DND-41 (cell line): ENCODE measurements at regions not wholly inside any gene's neighbourhood (a gene's known extent, or its start where the extent isn't known, plus 50 kb on each side); places are given as distances from the start of the nearest gene placed in this dataset.

Experiments
- ATAC-seq: fragments of 200-7000 bp; cut with Tn5 transposase; 3 replicates; pipeline ENCODE4 v1.9.1; 2021; ENCODE audit warnings: low read depth; ENCODE audit not compliant: insufficient read depth
- DNase-seq: peaks from one replicate; pipeline ENCODE4 v3.0.0-alpha.2; 2020
- H2AFZ ChIP-seq: 2 replicates; pipeline ENCODE4 v1.6.0; 2012; ENCODE audit warnings: low read depth, low read length
- H3K27ac ChIP-seq: 2 replicates; pipeline ENCODE4 v1.5.1; 2012; ENCODE audit warnings: low read length, inconsistent platforms
- H3K27me3 ChIP-seq: fragments of 200-600 bp; sonication (generic); 2 replicates; pipeline ENCODE4 v1.6.0; 2012; ENCODE audit warnings: low read length, mild to moderate bottlenecking, inconsistent platforms; ENCODE audit not compliant: insufficient read depth, poor library complexity
- H3K36me3 ChIP-seq: 2 replicates; pipeline ENCODE4 v1.5.1; 2012; ENCODE audit warnings: low read length, inconsistent platforms; ENCODE audit not compliant: insufficient read depth
- H3K4me1 ChIP-seq: 2 replicates; pipeline ENCODE4 v1.5.1; 2012; ENCODE audit warnings: mild to moderate bottlenecking, low read length; ENCODE audit not compliant: insufficient read depth
- H3K4me2 ChIP-seq: 2 replicates; pipeline ENCODE4 v1.6.0; 2012; ENCODE audit warnings: mild to moderate bottlenecking, moderate library complexity, low read length, inconsistent platforms; ENCODE audit not compliant: insufficient read depth
- H3K4me3 ChIP-seq, 2 experiments: fragments of 200-600 bp in 1 of 2; shearing (Covaris generic) in 1 of 2; 2 replicates each; pipeline ENCODE4 v1.5.1; 2012 to 2016; ENCODE audit warnings: inconsistent platforms in 2 of 2, low read length in 2 of 2, mild to moderate bottlenecking in 2 of 2, low read depth in 1 of 2, moderate library complexity in 1 of 2
- H3K79me2 ChIP-seq: 2 replicates; pipeline ENCODE4 v1.6.0; 2012; ENCODE audit warnings: low read length, inconsistent platforms; ENCODE audit not compliant: insufficient read depth
- H3K9ac ChIP-seq: 2 replicates; pipeline ENCODE4 v1.6.0; 2012; ENCODE audit warnings: low read depth, mild to moderate bottlenecking, inconsistent platforms, low read length, moderate library complexity
- H3K9me3 ChIP-seq: 2 replicates; pipeline ENCODE4 v1.5.1; 2012; ENCODE audit warnings: low read length, moderate library complexity, mild to moderate bottlenecking, inconsistent platforms; ENCODE audit not compliant: insufficient read depth, severe bottlenecking
- H4K20me1 ChIP-seq: 2 replicates; pipeline ENCODE4 v1.6.0; 2012; ENCODE audit warnings: low read length; ENCODE audit not compliant: insufficient read depth
- EZH2 ChIP-seq: IDR thresholded peaks from 3 replicates; pipeline ENCODE4 v1.6.1; 2012; ENCODE audit warnings: borderline replicate concordance, low read depth, mild to moderate bottlenecking, moderate library complexity, low read length, inconsistent platforms; ENCODE audit not compliant: severe bottlenecking
- TF ChIP-seq, protein P1 (sequence below): IDR thresholded peaks from 2 replicates; pipeline ENCODE4 v1.5.1; 2012; ENCODE audit warnings: borderline replicate concordance, low read length, moderate library complexity, mild to moderate bottlenecking; ENCODE audit not compliant: poor library complexity, severe bottlenecking; ENCODE audit errors: extremely low read depth

DNA sequence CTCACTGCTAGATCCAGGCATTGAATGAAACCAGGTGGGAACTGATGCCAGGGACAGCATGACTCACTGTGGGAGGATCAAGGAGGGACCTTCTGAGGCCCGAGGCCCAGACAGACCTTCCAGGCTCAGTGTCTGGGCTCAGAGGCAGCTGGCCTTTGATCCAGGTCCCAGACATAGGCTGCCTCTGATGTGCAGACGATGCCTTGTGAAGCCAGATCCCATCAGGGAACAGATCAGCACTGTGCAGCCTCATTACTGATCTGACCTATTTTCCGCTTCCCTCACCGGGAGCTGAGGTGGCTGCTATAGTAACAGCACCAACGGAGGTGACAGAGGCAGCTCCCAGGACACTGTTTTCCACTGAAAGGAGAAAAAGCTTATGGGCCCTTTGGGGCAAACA lies 399.5 kb downstream of the MATN1 start:
- ATAC-seq (no peak), DNase-seq (no peak)
- no peaks in the 10 kb centered on the region for H3K27me3 ChIP-seq
- H3K79me2 ChIP-seq, result no peaks in the 10 kb centered on the region
- no peak overlapping the region for H3K9ac ChIP-seq
- no peak overlapping the region for H2AFZ ChIP-seq
- no peaks in the 10 kb centered on the region for H3K9me3 ChIP-seq
- no peak overlapping the region for H3K4me2 ChIP-seq
- H3K36me3 ChIP-seq, result no peaks in the 10 kb centered on the region
- TF ChIP-seq, protein P1, sequence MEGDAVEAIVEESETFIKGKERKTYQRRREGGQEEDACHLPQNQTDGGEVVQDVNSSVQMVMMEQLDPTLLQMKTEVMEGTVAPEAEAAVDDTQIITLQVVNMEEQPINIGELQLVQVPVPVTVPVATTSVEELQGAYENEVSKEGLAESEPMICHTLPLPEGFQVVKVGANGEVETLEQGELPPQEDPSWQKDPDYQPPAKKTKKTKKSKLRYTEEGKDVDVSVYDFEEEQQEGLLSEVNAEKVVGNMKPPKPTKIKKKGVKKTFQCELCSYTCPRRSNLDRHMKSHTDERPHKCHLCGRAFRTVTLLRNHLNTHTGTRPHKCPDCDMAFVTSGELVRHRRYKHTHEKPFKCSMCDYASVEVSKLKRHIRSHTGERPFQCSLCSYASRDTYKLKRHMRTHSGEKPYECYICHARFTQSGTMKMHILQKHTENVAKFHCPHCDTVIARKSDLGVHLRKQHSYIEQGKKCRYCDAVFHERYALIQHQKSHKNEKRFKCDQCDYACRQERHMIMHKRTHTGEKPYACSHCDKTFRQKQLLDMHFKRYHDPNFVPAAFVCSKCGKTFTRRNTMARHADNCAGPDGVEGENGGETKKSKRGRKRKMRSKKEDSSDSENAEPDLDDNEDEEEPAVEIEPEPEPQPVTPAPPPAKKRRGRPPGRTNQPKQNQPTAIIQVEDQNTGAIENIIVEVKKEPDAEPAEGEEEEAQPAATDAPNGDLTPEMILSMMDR, result no peak
- TF ChIP-seq EZH2, result no peak
- H3K27ac ChIP-seq, result no peak overlapping the region
- no peaks in the 10 kb centered on the region for H3K4me1 ChIP-seq
- H3K4me3 ChIP-seq, result no peak overlapping the region
- H4K20me1 ChIP-seq, result peaks cover 14% of the 10 kb centered on the region

DNA sequence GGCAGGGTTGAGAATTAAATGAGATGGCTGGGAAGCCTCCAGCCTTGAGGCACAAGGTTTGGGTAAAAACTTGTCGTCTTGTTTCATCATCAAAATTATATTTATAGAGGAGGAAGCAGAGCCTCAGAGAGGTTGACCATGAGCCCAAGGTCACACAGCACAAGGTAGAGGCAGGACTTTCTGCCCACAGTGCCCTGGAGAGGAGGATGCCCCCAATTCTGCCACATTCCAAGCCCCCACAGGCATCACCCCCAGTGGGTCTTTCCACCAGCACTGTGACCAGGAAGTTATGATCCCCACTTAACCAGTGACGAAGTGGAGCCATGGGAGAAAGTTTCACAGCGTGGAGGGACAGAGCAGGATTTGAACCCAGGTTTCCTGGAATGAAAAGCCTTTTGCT lies 400.0 kb downstream of the MATN1 start:
- Histone ChIP-seq H3K79me2 (no peaks in the 10 kb centered on the region), H3K4me1 (no peaks in the 10 kb centered on the region), H3K9me3 (no peaks in the 10 kb centered on the region), H2AFZ (no peak overlapping the region), H3K4me2 (no peak overlapping the region), H3K4me3 (no peak overlapping the region), H3K36me3 (no peaks in the 10 kb centered on the region), H3K27me3 (no peaks in the 10 kb centered on the region), H3K27ac (no peak overlapping the region), H3K9ac (no peak overlapping the region), H4K20me1 (peaks cover 14% of the 10 kb centered on the region)
- ATAC-seq, result no peak
- DNase-seq, result no peak
- no peak for TF ChIP-seq EZH2
- TF ChIP-seq, protein P1, result no peak

DNA sequence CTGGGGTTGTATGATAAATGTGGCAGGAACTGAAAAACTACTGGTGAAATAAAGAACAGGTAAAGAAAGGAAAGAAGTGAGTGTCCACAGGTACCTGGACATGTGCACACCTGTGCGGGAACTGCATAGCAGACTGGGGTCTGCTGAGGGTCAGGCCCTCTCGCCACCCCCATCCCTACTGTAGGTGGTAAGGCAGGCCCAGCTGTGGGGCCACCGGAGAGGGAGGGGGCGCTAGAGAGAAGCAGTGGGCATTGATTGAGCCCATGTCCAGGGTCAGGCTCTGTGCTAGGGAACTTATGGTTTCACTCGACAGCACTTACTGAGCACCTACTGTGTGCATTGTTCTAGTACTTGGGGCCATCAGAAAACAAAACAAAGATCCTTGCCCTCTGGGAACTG lies 400.5 kb downstream of the MATN1 start:
- Histone ChIP-seq H3K9me3 (no peaks in the 10 kb centered on the region), H3K36me3 (no peaks in the 10 kb centered on the region), H3K4me2 (no peak overlapping the region), H3K4me1 (no peaks in the 10 kb centered on the region), H3K9ac (no peak overlapping the region), H3K27me3 (no peaks in the 10 kb centered on the region), H3K4me3 (no peak overlapping the region), H3K79me2 (no peaks in the 10 kb centered on the region), H4K20me1 (peaks cover 15% of the 10 kb centered on the region), H2AFZ (no peak overlapping the region), H3K27ac (no peak overlapping the region)
- TF ChIP-seq EZH2, result no peak
- TF ChIP-seq, protein P1, result peak; percentile 17
- ATAC-seq, result no peak
- no peak for DNase-seq
